ENCODE measurements at regions not wholly inside any gene's neighbourhood (a gene's known extent, or its start where the extent isn't known, plus 50 kb on each side); places are given as distances from the start of the nearest gene placed in this dataset.

DNA sequence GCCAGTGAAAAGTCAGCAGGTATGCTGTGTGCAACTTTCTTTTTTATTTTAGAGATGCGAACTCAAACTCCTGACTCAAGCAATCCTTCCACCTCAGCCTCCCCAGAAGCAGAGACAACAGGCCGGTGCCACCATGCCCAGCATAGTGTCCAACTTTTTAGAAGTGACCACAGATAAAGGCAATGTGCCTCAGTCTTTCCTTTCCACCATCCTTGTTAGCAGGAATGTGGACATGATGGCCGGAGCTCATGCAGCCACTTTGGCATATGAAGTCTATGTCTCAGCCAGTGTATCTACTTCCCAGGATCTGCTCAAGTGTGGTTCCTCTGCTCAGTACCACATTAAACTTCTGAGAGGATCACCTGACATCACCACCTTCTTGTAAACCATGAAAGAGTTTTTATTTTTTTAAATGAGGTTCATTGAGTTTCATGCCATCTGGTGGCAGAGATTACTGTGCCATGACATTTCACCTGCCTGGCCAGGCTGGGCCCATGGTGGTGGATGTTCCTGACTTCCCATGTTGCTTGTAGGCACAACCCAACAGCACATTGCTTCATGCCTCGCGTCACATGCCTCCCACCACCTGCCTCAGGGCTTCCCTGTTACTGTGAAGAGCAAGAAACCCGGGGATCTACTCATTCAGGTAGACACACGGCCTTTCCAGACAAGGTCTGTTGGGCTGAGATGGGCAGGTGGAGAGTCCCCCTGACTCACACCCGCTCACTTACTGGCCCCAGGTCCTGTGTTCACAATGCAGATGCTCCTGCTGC is 216.5 kb downstream of the LY86 start:
- H3K27me3 Mint-ChIP-seq (ENCODE audit: insufficient read depth, low read depth, poor library complexity), result peaks cover 7% of the 10 kb centered on the region
- ATAC-seq, result no peak
- no peak for TF ChIP-seq EZH2phosphoT487 (IDR thresholded peaks at IDR 0.05; ENCODE audit: unreplicated experiment)
- TF ChIP-seq, protein P1, sequence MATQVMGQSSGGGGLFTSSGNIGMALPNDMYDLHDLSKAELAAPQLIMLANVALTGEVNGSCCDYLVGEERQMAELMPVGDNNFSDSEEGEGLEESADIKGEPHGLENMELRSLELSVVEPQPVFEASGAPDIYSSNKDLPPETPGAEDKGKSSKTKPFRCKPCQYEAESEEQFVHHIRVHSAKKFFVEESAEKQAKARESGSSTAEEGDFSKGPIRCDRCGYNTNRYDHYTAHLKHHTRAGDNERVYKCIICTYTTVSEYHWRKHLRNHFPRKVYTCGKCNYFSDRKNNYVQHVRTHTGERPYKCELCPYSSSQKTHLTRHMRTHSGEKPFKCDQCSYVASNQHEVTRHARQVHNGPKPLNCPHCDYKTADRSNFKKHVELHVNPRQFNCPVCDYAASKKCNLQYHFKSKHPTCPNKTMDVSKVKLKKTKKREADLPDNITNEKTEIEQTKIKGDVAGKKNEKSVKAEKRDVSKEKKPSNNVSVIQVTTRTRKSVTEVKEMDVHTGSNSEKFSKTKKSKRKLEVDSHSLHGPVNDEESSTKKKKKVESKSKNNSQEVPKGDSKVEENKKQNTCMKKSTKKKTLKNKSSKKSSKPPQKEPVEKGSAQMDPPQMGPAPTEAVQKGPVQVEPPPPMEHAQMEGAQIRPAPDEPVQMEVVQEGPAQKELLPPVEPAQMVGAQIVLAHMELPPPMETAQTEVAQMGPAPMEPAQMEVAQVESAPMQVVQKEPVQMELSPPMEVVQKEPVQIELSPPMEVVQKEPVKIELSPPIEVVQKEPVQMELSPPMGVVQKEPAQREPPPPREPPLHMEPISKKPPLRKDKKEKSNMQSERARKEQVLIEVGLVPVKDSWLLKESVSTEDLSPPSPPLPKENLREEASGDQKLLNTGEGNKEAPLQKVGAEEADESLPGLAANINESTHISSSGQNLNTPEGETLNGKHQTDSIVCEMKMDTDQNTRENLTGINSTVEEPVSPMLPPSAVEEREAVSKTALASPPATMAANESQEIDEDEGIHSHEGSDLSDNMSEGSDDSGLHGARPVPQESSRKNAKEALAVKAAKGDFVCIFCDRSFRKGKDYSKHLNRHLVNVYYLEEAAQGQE (IDR thresholded peaks at IDR 0.05; ENCODE audit: unreplicated experiment), result no peak
- no peak for TF ChIP-seq POLR2AphosphoS5 (IDR thresholded peaks at IDR 0.05; ENCODE audit: low read depth)
- no peak for TF ChIP-seq STAT1 (IDR thresholded peaks at IDR 0.05; ENCODE audit: unreplicated experiment)
- no peak for TF ChIP-seq ZNF114 (CRISPR knock-in tag; IDR thresholded peaks at IDR 0.05)
- TF ChIP-seq CREB1 (CRISPR knock-in tag; IDR thresholded peaks at IDR 0.05; ENCODE audit: low read depth), result no peak
- TF ChIP-seq EZH2 (IDR thresholded peaks at IDR 0.05; ENCODE audit: low read depth, unreplicated experiment), result no peak
- TF ChIP-seq, protein P2, sequence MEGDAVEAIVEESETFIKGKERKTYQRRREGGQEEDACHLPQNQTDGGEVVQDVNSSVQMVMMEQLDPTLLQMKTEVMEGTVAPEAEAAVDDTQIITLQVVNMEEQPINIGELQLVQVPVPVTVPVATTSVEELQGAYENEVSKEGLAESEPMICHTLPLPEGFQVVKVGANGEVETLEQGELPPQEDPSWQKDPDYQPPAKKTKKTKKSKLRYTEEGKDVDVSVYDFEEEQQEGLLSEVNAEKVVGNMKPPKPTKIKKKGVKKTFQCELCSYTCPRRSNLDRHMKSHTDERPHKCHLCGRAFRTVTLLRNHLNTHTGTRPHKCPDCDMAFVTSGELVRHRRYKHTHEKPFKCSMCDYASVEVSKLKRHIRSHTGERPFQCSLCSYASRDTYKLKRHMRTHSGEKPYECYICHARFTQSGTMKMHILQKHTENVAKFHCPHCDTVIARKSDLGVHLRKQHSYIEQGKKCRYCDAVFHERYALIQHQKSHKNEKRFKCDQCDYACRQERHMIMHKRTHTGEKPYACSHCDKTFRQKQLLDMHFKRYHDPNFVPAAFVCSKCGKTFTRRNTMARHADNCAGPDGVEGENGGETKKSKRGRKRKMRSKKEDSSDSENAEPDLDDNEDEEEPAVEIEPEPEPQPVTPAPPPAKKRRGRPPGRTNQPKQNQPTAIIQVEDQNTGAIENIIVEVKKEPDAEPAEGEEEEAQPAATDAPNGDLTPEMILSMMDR (conservative IDR thresholded peaks at IDR 0.05; ENCODE audit: low read depth in 2 of 2), result no peak
- TF ChIP-seq, protein P3, sequence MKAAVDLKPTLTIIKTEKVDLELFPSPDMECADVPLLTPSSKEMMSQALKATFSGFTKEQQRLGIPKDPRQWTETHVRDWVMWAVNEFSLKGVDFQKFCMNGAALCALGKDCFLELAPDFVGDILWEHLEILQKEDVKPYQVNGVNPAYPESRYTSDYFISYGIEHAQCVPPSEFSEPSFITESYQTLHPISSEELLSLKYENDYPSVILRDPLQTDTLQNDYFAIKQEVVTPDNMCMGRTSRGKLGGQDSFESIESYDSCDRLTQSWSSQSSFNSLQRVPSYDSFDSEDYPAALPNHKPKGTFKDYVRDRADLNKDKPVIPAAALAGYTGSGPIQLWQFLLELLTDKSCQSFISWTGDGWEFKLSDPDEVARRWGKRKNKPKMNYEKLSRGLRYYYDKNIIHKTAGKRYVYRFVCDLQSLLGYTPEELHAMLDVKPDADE (IDR thresholded peaks at IDR 0.05), result no peak
- TF ChIP-seq ZNF331 (CRISPR knock-in tag; IDR thresholded peaks at IDR 0.05; ENCODE audit: low read depth), result no peak
- TF ChIP-seq, protein P4, sequence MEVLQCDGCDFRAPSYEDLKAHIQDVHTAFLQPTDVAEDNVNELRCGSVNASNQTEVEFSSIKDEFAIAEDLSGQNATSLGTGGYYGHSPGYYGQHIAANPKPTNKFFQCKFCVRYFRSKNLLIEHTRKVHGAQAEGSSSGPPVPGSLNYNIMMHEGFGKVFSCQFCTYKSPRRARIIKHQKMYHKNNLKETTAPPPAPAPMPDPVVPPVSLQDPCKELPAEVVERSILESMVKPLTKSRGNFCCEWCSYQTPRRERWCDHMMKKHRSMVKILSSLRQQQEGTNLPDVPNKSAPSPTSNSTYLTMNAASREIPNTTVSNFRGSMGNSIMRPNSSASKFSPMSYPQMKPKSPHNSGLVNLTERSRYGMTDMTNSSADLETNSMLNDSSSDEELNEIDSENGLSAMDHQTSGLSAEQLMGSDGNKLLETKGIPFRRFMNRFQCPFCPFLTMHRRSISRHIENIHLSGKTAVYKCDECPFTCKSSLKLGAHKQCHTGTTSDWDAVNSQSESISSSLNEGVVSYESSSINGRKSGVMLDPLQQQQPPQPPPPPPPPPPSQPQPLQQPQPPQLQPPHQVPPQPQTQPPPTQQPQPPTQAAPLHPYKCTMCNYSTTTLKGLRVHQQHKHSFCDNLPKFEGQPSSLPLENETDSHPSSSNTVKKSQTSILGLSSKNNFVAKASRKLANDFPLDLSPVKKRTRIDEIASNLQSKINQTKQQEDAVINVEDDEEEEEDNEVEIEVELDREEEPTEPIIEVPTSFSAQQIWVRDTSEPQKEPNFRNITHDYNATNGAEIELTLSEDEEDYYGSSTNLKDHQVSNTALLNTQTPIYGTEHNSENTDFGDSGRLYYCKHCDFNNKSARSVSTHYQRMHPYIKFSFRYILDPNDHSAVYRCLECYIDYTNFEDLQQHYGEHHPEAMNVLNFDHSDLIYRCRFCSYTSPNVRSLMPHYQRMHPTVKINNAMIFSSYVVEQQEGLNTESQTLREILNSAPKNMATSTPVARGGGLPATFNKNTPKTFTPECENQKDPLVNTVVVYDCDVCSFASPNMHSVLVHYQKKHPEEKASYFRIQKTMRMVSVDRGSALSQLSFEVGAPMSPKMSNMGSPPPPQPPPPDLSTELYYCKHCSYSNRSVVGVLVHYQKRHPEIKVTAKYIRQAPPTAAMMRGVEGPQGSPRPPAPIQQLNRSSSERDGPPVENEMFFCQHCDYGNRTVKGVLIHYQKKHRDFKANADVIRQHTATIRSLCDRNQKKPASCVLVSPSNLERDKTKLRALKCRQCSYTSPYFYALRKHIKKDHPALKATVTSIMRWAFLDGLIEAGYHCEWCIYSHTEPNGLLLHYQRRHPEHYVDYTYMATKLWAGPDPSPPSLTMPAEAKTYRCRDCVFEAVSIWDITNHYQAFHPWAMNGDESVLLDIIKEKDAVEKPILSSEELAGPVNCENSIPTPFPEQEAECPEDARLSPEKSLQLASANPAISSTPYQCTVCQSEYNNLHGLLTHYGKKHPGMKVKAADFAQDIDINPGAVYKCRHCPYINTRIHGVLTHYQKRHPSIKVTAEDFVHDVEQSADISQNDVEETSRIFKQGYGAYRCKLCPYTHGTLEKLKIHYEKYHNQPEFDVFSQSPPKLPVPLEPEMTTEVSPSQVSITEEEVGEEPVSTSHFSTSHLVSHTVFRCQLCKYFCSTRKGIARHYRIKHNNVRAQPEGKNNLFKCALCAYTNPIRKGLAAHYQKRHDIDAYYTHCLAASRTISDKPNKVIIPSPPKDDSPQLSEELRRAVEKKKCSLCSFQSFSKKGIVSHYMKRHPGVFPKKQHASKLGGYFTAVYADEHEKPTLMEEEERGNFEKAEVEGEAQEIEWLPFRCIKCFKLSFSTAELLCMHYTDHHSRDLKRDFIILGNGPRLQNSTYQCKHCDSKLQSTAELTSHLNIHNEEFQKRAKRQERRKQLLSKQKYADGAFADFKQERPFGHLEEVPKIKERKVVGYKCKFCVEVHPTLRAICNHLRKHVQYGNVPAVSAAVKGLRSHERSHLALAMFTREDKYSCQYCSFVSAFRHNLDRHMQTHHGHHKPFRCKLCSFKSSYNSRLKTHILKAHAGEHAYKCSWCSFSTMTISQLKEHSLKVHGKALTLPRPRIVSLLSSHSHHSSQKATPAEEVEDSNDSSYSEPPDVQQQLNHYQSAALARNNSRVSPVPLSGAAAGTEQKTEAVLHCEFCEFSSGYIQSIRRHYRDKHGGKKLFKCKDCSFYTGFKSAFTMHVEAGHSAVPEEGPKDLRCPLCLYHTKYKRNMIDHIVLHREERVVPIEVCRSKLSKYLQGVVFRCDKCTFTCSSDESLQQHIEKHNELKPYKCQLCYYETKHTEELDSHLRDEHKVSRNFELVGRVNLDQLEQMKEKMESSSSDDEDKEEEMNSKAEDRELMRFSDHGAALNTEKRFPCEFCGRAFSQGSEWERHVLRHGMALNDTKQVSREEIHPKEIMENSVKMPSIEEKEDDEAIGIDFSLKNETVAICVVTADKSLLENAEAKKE (CRISPR knock-in tag; IDR thresholded peaks at IDR 0.05), result no peak
- TF ChIP-seq JUNB (IDR thresholded peaks at IDR 0.05; ENCODE audit: unreplicated experiment), result no peak
- no peak for TF ChIP-seq NANOG (IDR thresholded peaks at IDR 0.05; ENCODE audit: borderline replicate concordance)
- Histone ChIP-seq H3F3A (replicated peaks; ENCODE audit: low read depth) (no peaks in the 10 kb centered on the region), H3K27ac (ENCODE audit: low read depth) (no peak overlapping the region), H4K20me1 (replicated peaks; ENCODE audit: insufficient read depth) (no peaks in the 10 kb centered on the region), H3K9me2 (ENCODE audit: insufficient read depth) (no peaks in the 10 kb centered on the region), H3K79me2 (replicated peaks; ENCODE audit: insufficient read depth) (no peaks in the 10 kb centered on the region), H3K4me3 (no peak overlapping the region), H3K27me3 (ENCODE audit: insufficient read depth) (no peaks in the 10 kb centered on the region), H2AFZ (no peak overlapping the region), H3K4me2 (no peak overlapping the region), H3K4me1 (ENCODE audit: insufficient read depth) (no peaks in the 10 kb centered on the region), H3K36me3 (ENCODE audit: insufficient read depth) (no peaks in the 10 kb centered on the region)
- H3K4me3 Mint-ChIP-seq, result no peak overlapping the region
- no peak for DNase-seq (ENCODE audit: low spot score)
- no peaks in the 10 kb centered on the region; the same call in 1 of the 3 replicates for H3K9me3 Mint-ChIP-seq
- no peaks in the 10 kb centered on the region for H3K36me3 Mint-ChIP-seq (ENCODE audit: low read depth)
- peaks cover 9% of the 10 kb centered on the region for H3K4me1 Mint-ChIP-seq
- H3K27ac Mint-ChIP-seq, result no peak overlapping the region
